ENCODE measurements at regions not wholly inside any gene's neighbourhood (a gene's known extent, or its start where the extent isn't known, plus 50 kb on each side); places are given as distances from the start of the nearest gene placed in this dataset.

DNA sequence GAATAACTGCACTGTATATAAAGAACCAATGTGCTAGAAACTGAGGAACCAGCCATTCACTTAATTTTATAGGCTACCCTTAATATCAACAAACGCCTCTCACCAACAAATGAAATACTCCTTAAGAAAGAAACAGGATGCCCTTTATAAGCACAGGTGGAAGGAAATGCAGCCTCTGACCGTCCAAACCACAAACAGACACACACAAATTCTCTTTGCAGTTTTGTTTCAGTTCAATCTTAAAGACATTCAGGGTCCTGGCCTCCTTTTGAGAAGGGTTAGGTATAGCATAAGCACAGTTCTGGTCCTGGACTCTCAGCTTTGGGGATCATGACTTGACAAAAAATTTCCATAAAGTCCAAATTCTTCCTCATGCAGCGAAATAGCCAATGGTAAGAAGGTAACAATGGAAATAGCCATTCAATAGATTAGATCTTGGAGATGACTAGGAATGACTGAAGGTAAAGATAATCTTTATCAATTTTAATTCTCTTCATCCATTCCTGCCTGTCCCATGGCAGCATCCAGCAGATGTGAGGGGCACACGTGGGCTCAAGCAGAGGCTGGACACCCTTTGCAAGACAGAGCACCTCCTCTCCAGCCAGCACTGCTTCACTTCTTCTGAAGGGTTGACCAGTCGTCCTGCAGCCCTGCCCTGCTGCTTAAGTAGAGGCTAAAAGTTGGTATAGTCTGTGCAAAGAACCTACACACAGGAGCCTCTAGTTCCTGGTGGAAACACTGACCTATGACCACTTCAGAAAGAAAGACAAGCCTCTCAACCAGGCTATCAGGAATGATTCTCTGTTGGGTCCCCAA is 123.9 kb downstream of the CD83 start:
- no peak for TF ChIP-seq TAF1 (IDR thresholded peaks at IDR 0.05; ENCODE audit: borderline replicate concordance, low read depth, low read length)
- no peak for TF ChIP-seq POLR2AphosphoS5 (IDR thresholded peaks at IDR 0.05; ENCODE audit: low read depth, low read length)
- TF ChIP-seq, protein P1, sequence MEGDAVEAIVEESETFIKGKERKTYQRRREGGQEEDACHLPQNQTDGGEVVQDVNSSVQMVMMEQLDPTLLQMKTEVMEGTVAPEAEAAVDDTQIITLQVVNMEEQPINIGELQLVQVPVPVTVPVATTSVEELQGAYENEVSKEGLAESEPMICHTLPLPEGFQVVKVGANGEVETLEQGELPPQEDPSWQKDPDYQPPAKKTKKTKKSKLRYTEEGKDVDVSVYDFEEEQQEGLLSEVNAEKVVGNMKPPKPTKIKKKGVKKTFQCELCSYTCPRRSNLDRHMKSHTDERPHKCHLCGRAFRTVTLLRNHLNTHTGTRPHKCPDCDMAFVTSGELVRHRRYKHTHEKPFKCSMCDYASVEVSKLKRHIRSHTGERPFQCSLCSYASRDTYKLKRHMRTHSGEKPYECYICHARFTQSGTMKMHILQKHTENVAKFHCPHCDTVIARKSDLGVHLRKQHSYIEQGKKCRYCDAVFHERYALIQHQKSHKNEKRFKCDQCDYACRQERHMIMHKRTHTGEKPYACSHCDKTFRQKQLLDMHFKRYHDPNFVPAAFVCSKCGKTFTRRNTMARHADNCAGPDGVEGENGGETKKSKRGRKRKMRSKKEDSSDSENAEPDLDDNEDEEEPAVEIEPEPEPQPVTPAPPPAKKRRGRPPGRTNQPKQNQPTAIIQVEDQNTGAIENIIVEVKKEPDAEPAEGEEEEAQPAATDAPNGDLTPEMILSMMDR (IDR thresholded peaks at IDR 0.05) = no peak
- TF ChIP-seq MXI1 (IDR thresholded peaks at IDR 0.05; ENCODE audit: low read depth, low read length) = no peak
- TF ChIP-seq RAD21 (IDR thresholded peaks at IDR 0.05; ENCODE audit: low read length) = no peak
- TF ChIP-seq SIN3A (IDR thresholded peaks at IDR 0.05; ENCODE audit: borderline replicate concordance, low read depth, low read length) = no peak
- TF ChIP-seq EP300 (IDR thresholded peaks at IDR 0.05; ENCODE audit: borderline replicate concordance in 1 of 2, low read depth in 1 of 2, low read length in 1 of 2) = no peak
- no peak for TF ChIP-seq YY1 (IDR thresholded peaks at IDR 0.05; ENCODE audit: low read depth)
- no peak for TF ChIP-seq RCOR1 (IDR thresholded peaks at IDR 0.05; ENCODE audit: low read length)
- TF ChIP-seq SMC3 (IDR thresholded peaks at IDR 0.05; ENCODE audit: low read depth, low read length) = no peak

All from SK-N-SH (cell line).